ENCODE measurements at regions not wholly inside any gene's neighbourhood (a gene's known extent, or its start where the extent isn't known, plus 50 kb on each side); places are given as distances from the start of the nearest gene placed in this dataset.

DNA sequence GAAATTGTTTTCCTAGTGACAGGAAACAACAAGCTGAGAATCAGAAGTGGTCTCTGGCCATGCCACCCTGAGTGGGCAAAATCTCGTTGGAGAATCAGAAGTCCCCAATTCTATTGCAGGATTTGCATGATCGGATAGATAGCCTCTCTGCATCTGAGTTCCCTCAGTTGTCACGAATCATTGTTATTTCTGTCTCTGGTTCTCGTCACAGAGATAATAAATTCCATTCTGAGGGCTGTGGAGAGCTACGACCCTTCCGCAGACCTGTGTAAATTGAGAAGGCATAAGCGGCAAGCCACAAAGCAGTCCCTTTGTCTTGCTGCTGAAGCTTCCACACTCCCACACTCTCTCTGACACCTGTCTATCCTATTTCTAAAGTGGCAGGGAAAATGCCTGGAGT is 102.4 kb upstream of the CNR1 start:
- TF ChIP-seq, protein P1, sequence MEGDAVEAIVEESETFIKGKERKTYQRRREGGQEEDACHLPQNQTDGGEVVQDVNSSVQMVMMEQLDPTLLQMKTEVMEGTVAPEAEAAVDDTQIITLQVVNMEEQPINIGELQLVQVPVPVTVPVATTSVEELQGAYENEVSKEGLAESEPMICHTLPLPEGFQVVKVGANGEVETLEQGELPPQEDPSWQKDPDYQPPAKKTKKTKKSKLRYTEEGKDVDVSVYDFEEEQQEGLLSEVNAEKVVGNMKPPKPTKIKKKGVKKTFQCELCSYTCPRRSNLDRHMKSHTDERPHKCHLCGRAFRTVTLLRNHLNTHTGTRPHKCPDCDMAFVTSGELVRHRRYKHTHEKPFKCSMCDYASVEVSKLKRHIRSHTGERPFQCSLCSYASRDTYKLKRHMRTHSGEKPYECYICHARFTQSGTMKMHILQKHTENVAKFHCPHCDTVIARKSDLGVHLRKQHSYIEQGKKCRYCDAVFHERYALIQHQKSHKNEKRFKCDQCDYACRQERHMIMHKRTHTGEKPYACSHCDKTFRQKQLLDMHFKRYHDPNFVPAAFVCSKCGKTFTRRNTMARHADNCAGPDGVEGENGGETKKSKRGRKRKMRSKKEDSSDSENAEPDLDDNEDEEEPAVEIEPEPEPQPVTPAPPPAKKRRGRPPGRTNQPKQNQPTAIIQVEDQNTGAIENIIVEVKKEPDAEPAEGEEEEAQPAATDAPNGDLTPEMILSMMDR (IDR thresholded peaks at IDR 0.05): no peak
- no peak for TF ChIP-seq EZH2phosphoT487 (IDR thresholded peaks at IDR 0.05)

Data from neural progenitor cell (in vitro differentiated cells).